Activated naive CD8-positive, alpha-beta T cell (primary cell): ENCODE measurements at regions not wholly inside any gene's neighbourhood (a gene's known extent, or its start where the extent isn't known, plus 50 kb on each side); places are given as distances from the start of the nearest gene placed in this dataset.

ENCODE experiments used
- H3K27ac Mint-ChIP-seq: one replicate; pipeline ENCODE4 v1.8.0; 2021; ENCODE audit warnings: mixed read lengths
- H3K27me3 Mint-ChIP-seq: one replicate; pipeline ENCODE4 v1.8.0; 2021; ENCODE audit warnings: mixed read lengths
- H3K36me3 Mint-ChIP-seq: one replicate; pipeline ENCODE4 v1.8.0; 2021; ENCODE audit warnings: mixed read lengths
- H3K4me1 Mint-ChIP-seq: one replicate; pipeline ENCODE4 v1.8.0; 2021; ENCODE audit warnings: low read depth, mixed read lengths
- H3K4me3 Mint-ChIP-seq: one replicate; pipeline ENCODE4 v1.8.0; 2021; ENCODE audit warnings: mild to moderate bottlenecking, mixed read lengths
- H3K9me3 Mint-ChIP-seq: one replicate; pipeline ENCODE4 v1.8.0; 2021; ENCODE audit warnings: low read depth, mixed read lengths

- Mint-ChIP-seq H3K27me3 (peaks cover 18% of the 10 kb centered on the region), H3K4me3 (no peak overlapping the region)
Measured at GRCh38 chr7:22596763-22597400, 96.9 kb upstream of the STEAP1B start.

DNA sequence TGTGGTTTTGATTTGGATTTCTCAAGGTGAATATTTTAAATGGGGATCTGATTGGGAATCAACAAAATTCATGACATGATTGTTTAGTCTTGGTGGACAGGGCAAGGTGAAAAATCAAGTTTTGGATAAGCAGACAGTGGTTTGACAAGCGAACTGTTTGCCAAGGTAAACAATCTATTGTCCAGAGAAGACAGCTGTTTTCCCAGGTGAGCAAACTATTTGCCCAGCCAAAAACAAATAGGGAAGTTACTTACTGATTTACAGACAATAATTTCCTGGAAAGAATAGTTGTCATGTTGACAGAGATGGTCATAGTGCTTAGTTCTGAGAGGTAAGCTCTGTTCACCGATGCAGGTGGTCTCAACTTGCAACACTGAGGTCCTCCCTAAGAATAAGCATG is 94.0 kb upstream of the STEAP1B start:
- Mint-ChIP-seq H3K27ac (no peak overlapping the region), H3K9me3 (no peaks in the 10 kb centered on the region), H3K27me3 (peaks cover 23% of the 10 kb centered on the region), H3K4me1 (no peaks in the 10 kb centered on the region), H3K36me3 (peaks cover 2% of the 10 kb centered on the region), H3K4me3 (no peak overlapping the region)

More at GRCh38 chr7:22596763-22597400, 96.9 kb upstream of the STEAP1B start:
- Mint-ChIP-seq H3K4me1 (no peaks in the 10 kb centered on the region), H3K27ac (no peak overlapping the region), H3K9me3 (no peaks in the 10 kb centered on the region), H3K36me3 (peaks cover 2% of the 10 kb centered on the region)

DNA sequence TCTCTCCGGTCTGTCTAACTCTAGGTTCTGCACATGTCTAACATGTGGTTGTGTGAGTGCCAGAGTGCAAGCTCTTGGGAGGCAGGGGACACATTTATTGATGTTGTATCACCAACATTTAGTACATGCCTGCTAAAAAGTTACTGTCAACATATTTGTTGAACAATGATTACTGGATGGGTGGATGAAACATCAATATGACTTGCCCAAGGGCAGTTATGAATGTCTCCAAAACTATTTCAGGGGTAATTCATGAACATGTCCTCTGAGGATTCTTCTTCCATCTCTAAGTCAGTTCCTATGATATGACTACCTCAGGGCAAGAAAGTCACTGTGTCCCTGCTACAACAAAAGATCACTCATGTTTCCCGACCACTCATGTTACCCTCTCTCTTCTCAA is 91.3 kb upstream of the STEAP1B start:
- Mint-ChIP-seq H3K4me3 (no peak overlapping the region), H3K27ac (no peak overlapping the region), H3K27me3 (peaks cover 21% of the 10 kb centered on the region), H3K9me3 (no peaks in the 10 kb centered on the region), H3K4me1 (peaks cover 9% of the 10 kb centered on the region), H3K36me3 (peaks cover 4% of the 10 kb centered on the region)

GRCh38 chr7:22589641-22590201 is 89.7 kb upstream of the STEAP1B start:
- peaks cover 9% of the 10 kb centered on the region for H3K4me1 Mint-ChIP-seq
- no peak overlapping the region for H3K27ac Mint-ChIP-seq
- H3K4me3 Mint-ChIP-seq = no peak overlapping the region

DNA sequence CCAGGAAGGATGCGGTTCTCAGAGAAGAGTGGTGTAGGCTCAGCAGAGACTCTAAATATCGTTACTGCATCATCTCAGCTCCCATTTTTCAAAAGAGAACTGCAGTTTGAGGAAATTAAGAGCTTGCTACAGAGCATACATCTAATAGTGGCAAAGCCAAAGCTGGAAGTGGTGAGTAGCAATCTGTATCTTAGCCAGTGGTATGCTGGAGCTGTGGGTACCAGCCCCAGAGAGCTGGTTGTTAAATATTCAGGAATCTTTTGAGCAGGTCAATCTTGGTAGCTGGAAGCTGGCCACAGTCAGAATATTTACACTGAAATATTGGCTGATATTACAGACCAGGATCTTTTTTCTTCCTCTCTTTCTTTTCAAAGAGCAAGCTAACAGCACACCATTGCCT is 88.4 kb upstream of the STEAP1B start:
- H3K4me3 Mint-ChIP-seq = no peak overlapping the region
- H3K9me3 Mint-ChIP-seq = no peaks in the 10 kb centered on the region
- no peak overlapping the region for H3K27ac Mint-ChIP-seq
- peaks cover 9% of the 10 kb centered on the region for H3K4me1 Mint-ChIP-seq
- H3K27me3 Mint-ChIP-seq = peaks cover 15% of the 10 kb centered on the region
- peaks cover 3% of the 10 kb centered on the region for H3K36me3 Mint-ChIP-seq

More at GRCh38 chr7:22589641-22590201, 89.7 kb upstream of the STEAP1B start:
- H3K36me3 Mint-ChIP-seq = peaks cover 4% of the 10 kb centered on the region
- no peaks in the 10 kb centered on the region for H3K9me3 Mint-ChIP-seq
- H3K27me3 Mint-ChIP-seq = peaks cover 17% of the 10 kb centered on the region

GRCh38 chr7:22587322-22587721 is 87.3 kb upstream of the STEAP1B start:
- Mint-ChIP-seq H3K9me3 (no peaks in the 10 kb centered on the region), H3K27ac (peak overlapping the region; percentile 64), H3K4me1 (peaks cover 9% of the 10 kb centered on the region), H3K27me3 (peaks cover 11% of the 10 kb centered on the region), H3K4me3 (peak overlapping the region; percentile 1), H3K36me3 (peaks cover 2% of the 10 kb centered on the region)

- no peak overlapping the region for H3K4me3 Mint-ChIP-seq
- no peak overlapping the region for H3K27ac Mint-ChIP-seq
- peaks cover 9% of the 10 kb centered on the region for H3K27me3 Mint-ChIP-seq
Measured at GRCh38 chr7:22586786-22587140, 86.8 kb upstream of the STEAP1B start.

GRCh38 chr7:22586101-22586785 is 86.3 kb upstream of the STEAP1B start:
- Mint-ChIP-seq H3K9me3 (no peaks in the 10 kb centered on the region), H3K36me3 (peaks cover 2% of the 10 kb centered on the region), H3K4me3 (no peak overlapping the region), H3K4me1 (peaks cover 9% of the 10 kb centered on the region), H3K27ac (no peak overlapping the region), H3K27me3 (peaks cover 6% of the 10 kb centered on the region)

More at GRCh38 chr7:22586786-22587140, 86.8 kb upstream of the STEAP1B start:
- Mint-ChIP-seq H3K4me1 (peaks cover 9% of the 10 kb centered on the region), H3K9me3 (no peaks in the 10 kb centered on the region), H3K36me3 (peaks cover 2% of the 10 kb centered on the region)

- H3K27me3 Mint-ChIP-seq = no peaks in the 10 kb centered on the region
- peaks cover 2% of the 10 kb centered on the region for H3K36me3 Mint-ChIP-seq
- peaks cover 9% of the 10 kb centered on the region for H3K4me1 Mint-ChIP-seq
- no peak overlapping the region for H3K27ac Mint-ChIP-seq
- no peaks in the 10 kb centered on the region for H3K9me3 Mint-ChIP-seq
- H3K4me3 Mint-ChIP-seq = no peak overlapping the region
Measured at GRCh38 chr7:22584179-22584578, 84.2 kb upstream of the STEAP1B start.

DNA sequence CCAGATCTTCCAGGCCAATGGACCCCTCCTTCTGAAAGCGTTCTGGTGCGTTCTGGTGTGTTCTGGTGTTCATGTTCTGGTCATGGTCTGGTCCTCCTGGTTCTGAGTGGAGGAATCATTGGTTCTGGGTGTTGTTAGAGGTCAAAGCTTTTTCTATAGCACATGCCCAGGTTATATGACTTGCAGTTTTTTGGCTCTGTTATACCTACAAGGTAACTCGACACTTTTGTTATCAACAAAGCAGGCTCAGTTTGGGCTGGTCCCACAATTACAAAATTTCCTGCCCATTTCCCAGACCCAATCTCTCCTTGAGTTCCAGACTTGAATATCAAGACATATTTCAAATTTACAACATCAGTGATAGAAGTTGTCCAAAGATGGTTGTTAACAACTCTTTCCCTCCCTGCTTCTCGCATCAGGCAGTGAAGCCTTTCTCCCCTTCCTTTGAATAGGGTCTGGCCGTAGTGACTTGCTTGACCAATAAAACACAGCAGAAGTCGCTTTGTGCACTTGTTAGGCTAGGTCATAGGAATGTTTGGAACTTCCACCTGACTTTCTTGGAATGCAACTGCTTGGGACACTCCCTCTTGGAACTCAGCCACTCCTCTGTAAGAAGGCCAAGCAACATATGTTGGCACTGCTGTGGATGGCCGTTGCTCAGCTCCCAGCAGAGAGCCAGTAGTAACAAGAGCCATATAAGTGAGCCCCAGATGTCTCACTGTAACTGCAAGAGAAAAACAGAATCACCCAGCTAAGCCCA is 83.1 kb upstream of the STEAP1B start:
- Mint-ChIP-seq H3K4me3 (no peak overlapping the region), H3K4me1 (peaks cover 9% of the 10 kb centered on the region), H3K36me3 (peaks cover 2% of the 10 kb centered on the region), H3K27ac (no peak overlapping the region), H3K9me3 (no peaks in the 10 kb centered on the region), H3K27me3 (no peaks in the 10 kb centered on the region)

DNA sequence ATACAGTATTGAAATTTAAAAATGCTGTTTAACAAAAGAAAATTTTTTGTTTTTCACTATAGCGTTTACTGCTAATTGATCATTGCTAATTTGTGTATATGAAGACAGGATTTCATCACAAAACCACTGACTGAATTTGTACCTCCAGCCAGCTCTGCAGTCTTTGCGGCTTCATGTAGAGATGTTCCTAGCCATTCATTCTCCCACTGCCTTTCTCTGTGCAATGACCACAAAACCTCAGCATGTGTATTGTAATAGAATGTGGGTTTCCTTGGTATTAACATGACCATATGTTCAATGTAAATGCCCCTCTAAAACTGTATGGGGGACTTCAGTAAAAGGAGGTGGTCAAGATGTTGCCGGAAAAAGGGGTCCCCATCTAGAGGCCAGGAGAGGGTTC is 81.1 kb upstream of the STEAP1B start:
- H3K4me1 Mint-ChIP-seq = no peaks in the 10 kb centered on the region
- no peak overlapping the region for H3K4me3 Mint-ChIP-seq
- H3K9me3 Mint-ChIP-seq = no peaks in the 10 kb centered on the region
- H3K27ac Mint-ChIP-seq = no peak overlapping the region
- H3K36me3 Mint-ChIP-seq = no peaks in the 10 kb centered on the region
- peaks cover 3% of the 10 kb centered on the region for H3K27me3 Mint-ChIP-seq

DNA sequence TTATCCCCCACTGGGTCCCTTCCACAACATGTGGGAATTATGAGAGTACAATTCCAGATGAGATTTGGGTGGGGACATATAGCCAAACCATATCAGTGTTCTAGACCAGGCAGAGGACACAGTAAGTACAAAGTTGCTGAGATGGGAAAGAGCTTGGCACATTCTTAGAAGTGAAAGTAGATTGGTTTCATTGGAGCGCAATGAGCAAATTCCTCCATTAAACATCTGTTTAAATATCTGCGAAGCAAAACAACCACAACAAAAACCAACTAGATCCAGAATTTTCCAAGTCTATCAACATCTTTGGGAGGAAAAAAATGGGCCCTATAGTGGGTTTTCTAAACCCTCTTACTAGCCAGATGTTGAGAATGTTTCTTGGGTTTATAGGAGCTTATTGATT is 80.0 kb upstream of the STEAP1B start:
- no peak overlapping the region for H3K27ac Mint-ChIP-seq
- peaks cover 5% of the 10 kb centered on the region for H3K27me3 Mint-ChIP-seq
- H3K4me1 Mint-ChIP-seq = no peaks in the 10 kb centered on the region
- H3K9me3 Mint-ChIP-seq = no peaks in the 10 kb centered on the region
- H3K4me3 Mint-ChIP-seq = no peak overlapping the region
- no peaks in the 10 kb centered on the region for H3K36me3 Mint-ChIP-seq

GRCh38 chr7:22578007-22578733 is 78.2 kb upstream of the STEAP1B start:
- H3K9me3 Mint-ChIP-seq = no peaks in the 10 kb centered on the region
- no peaks in the 10 kb centered on the region for H3K36me3 Mint-ChIP-seq
- H3K27me3 Mint-ChIP-seq = peaks cover 5% of the 10 kb centered on the region
- H3K4me3 Mint-ChIP-seq = no peak overlapping the region
- no peak overlapping the region for H3K27ac Mint-ChIP-seq
- no peaks in the 10 kb centered on the region for H3K4me1 Mint-ChIP-seq

- H3K4me3 Mint-ChIP-seq = no peak overlapping the region
- H3K4me1 Mint-ChIP-seq = no peaks in the 10 kb centered on the region
- peaks cover 5% of the 10 kb centered on the region for H3K27me3 Mint-ChIP-seq
- no peaks in the 10 kb centered on the region for H3K9me3 Mint-ChIP-seq
- H3K27ac Mint-ChIP-seq = no peak overlapping the region
- no peaks in the 10 kb centered on the region for H3K36me3 Mint-ChIP-seq
Measured at GRCh38 chr7:22577470-22578001, 77.5 kb upstream of the STEAP1B start.
